HG03196 (cell line): ENCODE measurements at regions not wholly inside any gene's neighbourhood (a gene's known extent, or its start where the extent isn't known, plus 50 kb on each side); places are given as distances from the start of the nearest gene placed in this dataset.

Source experiments
- ATAC-seq: cut with Tn5 transposase; IDR thresholded peaks from one replicate; pipeline ENCODE4 v1.9.1; 2021; ENCODE audit not compliant: unreplicated experiment

- no peak for ATAC-seq
Measured at GRCh38 chr2:88283886-88284592, 113.9 kb downstream of the THNSL2 start.

GRCh38 chr2:88281302-88282217 is 111.4 kb downstream of the THNSL2 start:
- ATAC-seq: no peak

DNA sequence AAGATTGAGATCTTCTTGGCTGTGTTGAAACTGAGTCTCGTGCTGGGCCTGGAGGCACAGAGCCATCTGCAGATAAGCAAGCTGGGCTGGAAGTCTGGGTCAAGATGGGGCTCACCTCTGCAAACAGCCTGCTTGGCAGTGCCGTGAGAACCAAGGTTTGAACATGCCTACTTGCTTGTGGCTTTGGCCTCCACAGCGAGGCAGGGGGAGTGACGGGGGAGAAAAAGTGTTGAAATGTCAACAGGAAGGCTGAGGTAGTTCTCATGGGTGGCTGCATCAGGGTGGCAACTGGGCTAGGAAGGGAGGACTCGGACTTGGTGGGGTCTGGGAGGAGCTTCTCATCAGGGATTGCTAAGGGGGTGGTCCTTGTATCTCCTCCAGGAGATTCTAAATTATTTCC is 99.7 kb downstream of the THNSL2 start:
- ATAC-seq: no peak

- ATAC-seq: peak; percentile 79
Measured at GRCh38 chr2:88265352-88266303, 95.5 kb downstream of the THNSL2 start.

DNA sequence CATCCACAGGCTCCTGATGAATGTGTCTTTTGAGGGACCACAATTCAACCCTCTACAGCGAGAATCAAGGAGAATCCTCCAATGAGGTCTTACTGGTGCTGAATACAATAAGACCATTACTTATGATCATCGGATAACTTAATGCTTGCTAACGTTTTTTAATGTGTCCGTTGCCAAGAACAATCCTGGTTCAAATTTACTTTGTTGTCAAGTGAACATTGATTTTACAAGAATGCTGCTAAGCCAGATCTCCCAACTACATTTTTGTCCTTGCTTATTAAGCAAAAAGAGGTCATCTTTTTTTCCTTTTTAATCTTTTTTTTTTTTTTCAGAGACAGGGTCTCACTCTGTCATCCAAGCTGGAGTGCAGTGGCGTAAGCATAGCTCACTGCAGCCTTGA is 93.7 kb downstream of the THNSL2 start:
- no peak for ATAC-seq

GRCh38 chr2:88261725-88262124 is 91.6 kb downstream of the THNSL2 start:
- ATAC-seq: no peak

GRCh38 chr2:88258208-88258607 is 88.1 kb downstream of the THNSL2 start:
- no peak for ATAC-seq

DNA sequence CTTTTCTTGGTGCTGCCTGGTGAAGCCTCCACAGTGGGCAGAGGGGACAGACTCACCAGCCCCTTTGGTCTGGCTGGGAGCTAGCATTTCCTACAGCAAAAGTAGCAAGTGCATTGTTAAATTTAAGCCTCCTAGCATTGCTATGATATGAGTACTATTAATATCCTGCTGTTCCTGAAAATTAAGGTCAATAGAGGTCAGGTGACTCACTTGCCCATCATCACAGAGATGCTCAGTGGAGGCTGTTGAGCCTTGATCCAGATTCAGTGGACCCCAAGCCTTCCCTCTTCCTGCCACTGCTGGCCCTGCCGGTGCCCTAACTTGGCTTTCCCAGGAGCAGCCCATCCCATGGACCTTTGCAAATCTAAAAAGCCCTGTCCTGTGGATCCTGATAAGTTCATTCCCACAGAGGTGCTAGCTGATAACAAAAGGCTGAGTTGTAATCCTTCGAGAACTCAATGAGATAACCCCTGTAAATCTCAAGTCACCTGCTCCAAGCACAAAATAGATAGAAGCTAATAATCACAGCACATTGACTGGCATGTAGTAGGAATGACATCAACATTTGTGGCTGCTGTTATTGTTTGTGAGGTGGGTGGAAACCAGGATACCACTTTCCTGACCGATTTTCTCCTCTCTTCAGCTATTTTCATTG is 84.4 kb downstream of the THNSL2 start:
- no peak for ATAC-seq

DNA sequence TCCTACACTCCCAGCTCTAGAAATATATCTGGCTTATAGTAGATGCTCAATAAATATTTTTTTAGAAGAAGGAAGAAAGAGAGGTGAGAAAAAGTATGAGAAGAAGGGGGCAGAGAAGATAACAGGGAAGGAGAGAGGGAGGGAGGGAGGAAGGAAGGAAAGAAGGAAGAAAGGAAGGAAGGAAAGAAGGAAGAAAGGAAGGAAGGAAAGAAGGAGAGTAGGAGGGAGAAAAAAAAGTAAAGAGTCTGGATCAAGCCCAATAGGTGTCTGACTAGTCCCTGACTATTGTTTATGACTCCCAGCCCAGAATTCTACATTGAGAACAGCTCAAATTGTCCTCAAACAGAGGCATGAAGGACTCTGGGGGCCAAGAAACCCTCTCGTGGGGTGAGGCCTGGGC is 83.9 kb downstream of the THNSL2 start:
- ATAC-seq: no peak

DNA sequence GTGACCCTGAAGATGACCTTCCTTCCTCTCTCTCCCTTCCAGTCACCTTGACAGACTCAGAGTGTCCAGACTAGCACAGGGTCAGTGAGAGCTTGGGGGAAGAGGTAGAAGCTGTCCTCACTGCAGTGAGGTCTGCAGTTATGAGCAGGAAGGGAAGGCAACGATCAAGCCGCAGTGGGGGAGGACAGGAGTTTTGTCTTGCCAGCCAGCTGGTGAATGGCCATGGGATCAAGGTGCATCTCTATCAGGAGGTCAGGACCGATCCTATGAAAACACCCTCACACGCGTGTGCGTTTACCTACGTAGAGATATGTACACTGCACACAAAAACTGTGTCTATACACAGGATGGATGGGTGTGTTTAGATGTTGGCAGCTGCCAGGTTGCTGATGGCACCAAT is 83.2 kb downstream of the THNSL2 start:
- no peak for ATAC-seq

DNA sequence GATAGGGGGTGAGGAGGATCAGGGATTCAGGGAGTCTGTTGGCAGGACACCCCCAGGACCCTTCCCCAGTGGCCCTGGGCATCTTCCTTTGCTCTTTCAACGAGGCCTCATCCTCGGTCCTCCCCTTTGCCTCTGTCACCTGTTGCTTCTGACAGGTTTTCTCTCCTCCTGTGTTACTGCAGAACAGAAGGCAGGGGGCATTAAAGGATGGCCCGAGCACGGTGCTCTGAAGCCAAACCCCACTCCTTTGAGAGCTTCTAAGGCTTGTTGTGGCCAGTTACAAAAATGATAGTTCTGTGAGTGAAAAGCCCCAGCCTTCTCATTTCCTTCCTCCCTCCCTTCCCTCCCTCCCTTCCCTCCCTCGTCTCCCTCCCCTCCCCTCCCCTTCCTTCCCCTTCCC is 82.5 kb downstream of the THNSL2 start:
- ATAC-seq: no peak

DNA sequence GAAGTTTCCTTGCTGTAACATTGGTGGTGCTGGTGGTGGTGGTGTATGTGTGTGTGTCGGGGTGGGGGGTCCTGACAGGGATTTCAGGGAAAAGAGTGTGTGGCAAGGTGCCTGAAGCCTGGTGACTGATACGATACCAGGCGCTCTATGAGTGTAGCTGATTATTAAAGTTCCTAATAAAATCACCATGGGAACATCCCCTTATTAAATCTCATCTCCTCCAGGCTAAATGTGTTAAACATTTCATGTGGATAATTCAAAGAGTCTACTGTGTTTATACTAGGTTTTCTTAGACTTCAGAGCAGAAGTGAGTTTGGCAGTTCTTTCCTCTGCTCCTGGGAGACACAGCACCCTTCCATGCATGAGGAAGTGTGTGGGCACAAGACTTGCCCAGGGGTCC is 82.0 kb downstream of the THNSL2 start:
- no peak for ATAC-seq

GRCh38 chr2:88250404-88250803 is 80.3 kb downstream of the THNSL2 start:
- ATAC-seq: no peak

DNA sequence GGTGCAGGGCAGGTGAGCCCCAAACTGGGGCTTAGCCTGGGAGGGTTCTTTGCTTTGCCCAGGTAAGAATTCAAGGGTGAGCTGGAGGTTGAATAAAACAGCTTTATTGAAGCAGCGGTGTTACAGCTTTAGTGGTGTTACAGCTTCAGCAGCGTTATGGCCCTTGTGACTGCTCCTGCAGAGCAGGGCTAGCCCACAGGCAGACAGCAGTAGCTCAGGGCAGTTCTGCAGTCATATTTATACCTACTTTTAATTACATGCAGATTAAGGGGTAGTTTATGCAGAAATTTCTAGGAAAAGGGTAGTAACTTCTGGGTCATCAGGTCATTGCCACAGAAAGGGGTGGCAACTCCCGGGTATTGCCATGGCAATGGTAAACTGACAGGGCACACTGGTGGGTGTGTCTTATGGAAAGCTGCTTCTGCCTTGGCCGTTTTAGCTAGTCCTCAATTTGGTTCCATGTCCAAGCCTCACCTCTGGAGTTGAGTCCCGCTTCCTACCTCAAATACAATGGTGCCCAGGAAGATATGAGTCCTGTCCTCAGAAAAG is 78.2 kb downstream of the THNSL2 start:
- ATAC-seq: no peak

DNA sequence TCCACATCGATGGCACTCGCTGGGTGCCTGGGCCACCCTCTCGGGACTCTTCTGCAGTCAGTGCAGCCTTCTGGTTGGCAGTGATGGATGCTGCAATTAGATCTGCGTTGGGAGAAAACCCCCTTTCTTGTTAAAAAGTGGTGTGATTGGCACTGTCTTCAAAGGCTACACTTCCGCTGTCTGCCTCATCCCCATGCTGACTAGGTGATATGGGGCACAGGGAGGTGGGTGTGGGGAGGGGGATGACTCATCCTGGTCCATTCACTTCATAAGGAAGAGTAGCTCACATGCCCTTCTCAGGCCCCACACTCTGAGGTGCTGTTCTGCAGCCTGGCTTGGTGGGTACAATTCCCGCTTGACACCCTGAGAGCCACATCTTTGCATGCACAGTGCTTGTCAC is 77.4 kb downstream of the THNSL2 start:
- ATAC-seq: no peak

GRCh38 chr2:88245109-88245508 is 75.0 kb downstream of the THNSL2 start:
- no peak for ATAC-seq

DNA sequence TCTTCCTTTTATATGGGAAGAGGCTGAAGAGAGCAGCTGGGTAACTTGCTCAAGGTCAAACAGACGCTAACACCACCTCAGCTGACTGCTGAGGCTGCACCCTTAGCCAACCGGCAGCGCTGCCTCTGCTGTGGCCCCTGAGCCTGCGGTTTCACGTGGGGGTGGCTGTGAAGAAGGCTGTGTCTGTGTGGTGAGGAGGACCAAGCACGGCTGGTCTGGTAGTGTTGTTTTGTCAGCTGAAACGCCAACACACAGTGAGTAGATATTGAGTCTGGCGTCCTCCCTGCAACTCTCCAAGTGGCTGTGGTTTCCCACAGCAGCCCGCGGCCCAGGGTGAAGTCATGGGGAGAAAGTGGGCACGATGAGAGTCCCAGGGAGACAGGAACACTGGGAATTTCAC is 69.6 kb downstream of the THNSL2 start:
- no peak for ATAC-seq

DNA sequence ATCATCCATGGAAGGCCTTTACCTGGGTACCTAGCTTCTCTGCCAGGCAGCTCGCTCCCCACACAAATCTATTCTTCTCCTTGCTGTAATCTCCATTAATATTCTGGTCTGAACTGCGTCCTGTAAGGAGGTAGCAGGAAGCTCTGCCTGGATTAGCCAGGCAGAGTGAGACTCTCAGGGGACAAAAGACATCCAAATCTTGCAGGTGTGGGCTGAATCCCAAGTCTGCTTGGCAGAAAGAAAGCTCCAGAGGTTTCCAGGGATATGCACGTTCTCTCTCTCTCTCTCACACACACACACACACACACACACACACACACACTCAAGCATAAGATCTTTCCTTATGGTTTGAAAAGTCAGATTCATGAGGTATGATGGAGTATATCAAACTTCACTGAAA is 66.5 kb downstream of the THNSL2 start:
- no peak for ATAC-seq
